ENCODE measurements at regions not wholly inside any gene's neighbourhood (a gene's known extent, or its start where the extent isn't known, plus 50 kb on each side); places are given as distances from the start of the nearest gene placed in this dataset.

DNA sequence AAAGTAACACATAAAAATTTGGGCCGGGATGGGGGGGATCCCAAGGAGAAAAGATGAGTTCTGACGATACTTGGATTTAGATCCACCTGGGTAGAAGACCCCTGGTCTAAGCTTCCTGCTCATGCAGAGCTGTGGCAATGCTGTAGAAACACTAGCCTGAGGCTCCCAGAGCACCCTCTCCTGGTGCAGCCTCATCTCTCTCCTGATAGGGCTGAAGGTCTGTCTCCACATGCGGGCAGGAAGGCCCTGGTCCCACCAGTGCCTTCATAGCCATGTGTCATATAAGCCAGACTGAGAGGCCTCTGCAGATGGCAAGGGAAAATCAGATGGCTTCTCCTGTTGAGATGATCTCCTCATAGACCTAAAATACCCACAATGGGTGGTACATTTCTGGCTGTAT lies 518.0 kb upstream of the ZFHX3 start (continued):
- TF ChIP-seq, protein P1, sequence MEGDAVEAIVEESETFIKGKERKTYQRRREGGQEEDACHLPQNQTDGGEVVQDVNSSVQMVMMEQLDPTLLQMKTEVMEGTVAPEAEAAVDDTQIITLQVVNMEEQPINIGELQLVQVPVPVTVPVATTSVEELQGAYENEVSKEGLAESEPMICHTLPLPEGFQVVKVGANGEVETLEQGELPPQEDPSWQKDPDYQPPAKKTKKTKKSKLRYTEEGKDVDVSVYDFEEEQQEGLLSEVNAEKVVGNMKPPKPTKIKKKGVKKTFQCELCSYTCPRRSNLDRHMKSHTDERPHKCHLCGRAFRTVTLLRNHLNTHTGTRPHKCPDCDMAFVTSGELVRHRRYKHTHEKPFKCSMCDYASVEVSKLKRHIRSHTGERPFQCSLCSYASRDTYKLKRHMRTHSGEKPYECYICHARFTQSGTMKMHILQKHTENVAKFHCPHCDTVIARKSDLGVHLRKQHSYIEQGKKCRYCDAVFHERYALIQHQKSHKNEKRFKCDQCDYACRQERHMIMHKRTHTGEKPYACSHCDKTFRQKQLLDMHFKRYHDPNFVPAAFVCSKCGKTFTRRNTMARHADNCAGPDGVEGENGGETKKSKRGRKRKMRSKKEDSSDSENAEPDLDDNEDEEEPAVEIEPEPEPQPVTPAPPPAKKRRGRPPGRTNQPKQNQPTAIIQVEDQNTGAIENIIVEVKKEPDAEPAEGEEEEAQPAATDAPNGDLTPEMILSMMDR (IDR thresholded peaks at IDR 0.05 in 2 of 3, conservative IDR thresholded peaks at IDR 0.05 in 1 of 3; ENCODE audit: borderline replicate concordance in 1 of 3, insufficient read depth in 1 of 3, low read depth in 2 of 3, low read length in 2 of 3), result no peak
- no peak for TF ChIP-seq POLR2A (IDR thresholded peaks at IDR 0.05; ENCODE audit: borderline replicate concordance, extremely low read depth, insufficient read depth, insufficient read length)

DNA sequence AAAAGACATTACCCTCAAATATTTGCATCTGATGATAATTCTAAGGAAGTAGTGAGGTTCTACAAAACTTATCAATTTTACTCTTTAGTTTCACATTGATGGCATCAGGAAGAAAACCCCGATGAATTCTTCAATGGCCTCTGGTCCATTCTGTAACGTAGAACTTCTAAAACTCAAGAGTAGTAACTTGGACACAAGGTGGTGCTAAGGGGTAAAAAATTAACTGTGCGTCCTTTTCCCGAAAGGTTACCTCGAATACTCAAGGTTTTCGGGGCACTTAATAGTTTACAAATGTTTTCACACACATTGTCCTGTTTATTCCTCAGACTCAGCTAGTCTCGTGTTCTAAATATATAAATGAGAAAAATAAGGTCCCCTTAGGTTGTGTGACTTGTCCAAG lies 517.3 kb upstream of the ZFHX3 start:
- Histone ChIP-seq H3K27ac (ENCODE audit: low read depth, low read length) (no peak overlapping the region), H3K4me2 (ENCODE audit: low read length) (no peak overlapping the region), H3K9me3 (ENCODE audit: control insufficient read depth in 1 of 2, insufficient read depth in 1 of 2, low read depth in 1 of 2, low read length in 2 of 2) (no peaks in the 10 kb centered on the region), H3K9ac (ENCODE audit: low read length) (no peak overlapping the region), H3K4me3 (replicated peaks in 1 of 2; ENCODE audit: low read depth in 1 of 2, low read length in 2 of 2) (no peak overlapping the region), H3K9me2 (ENCODE audit: insufficient read depth) (no peaks in the 10 kb centered on the region), H3K4me1 (ENCODE audit: control insufficient read depth in 1 of 2, insufficient read depth in 2 of 2, low read length in 2 of 2) (no peaks in the 10 kb centered on the region), H3K79me2 (ENCODE audit: insufficient read depth, low read length) (no peaks in the 10 kb centered on the region), H4K20me1 (ENCODE audit: insufficient read depth) (no peaks in the 10 kb centered on the region), H3K36me3 (ENCODE audit: control insufficient read depth in 1 of 2, insufficient read depth in 2 of 2, low read length in 2 of 2) (no peaks in the 10 kb centered on the region), H2AFZ (ENCODE audit: low read depth, low read length, poor library complexity, severe bottlenecking) (no peak overlapping the region), H3K27me3 (ENCODE audit: insufficient read depth, low read length) (peaks cover 39% of the 10 kb centered on the region)
- TF ChIP-seq, protein P2, sequence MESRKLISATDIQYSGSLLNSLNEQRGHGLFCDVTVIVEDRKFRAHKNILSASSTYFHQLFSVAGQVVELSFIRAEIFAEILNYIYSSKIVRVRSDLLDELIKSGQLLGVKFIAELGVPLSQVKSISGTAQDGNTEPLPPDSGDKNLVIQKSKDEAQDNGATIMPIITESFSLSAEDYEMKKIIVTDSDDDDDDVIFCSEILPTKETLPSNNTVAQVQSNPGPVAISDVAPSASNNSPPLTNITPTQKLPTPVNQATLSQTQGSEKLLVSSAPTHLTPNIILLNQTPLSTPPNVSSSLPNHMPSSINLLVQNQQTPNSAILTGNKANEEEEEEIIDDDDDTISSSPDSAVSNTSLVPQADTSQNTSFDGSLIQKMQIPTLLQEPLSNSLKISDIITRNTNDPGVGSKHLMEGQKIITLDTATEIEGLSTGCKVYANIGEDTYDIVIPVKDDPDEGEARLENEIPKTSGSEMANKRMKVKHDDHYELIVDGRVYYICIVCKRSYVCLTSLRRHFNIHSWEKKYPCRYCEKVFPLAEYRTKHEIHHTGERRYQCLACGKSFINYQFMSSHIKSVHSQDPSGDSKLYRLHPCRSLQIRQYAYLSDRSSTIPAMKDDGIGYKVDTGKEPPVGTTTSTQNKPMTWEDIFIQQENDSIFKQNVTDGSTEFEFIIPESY (IDR thresholded peaks at IDR 0.05; ENCODE audit: extremely low read depth, insufficient replicate concordance, low read length), result no peak
- TF ChIP-seq CBX3 (IDR thresholded peaks at IDR 0.05; ENCODE audit: low read depth) (no peak), POLR2AphosphoS5 (IDR thresholded peaks at IDR 0.05; ENCODE audit: low read depth, low read length) (no peak), POLR2A (IDR thresholded peaks at IDR 0.05; ENCODE audit: borderline replicate concordance, extremely low read depth, insufficient read depth, insufficient read length) (no peak), YY1 (IDR thresholded peaks at IDR 0.05; ENCODE audit: extremely low read depth, insufficient replicate concordance, low read depth, low read length) (no peak), RAD21 (IDR thresholded peaks at IDR 0.05; ENCODE audit: low read depth) (peak; percentile 64), SIN3A (IDR thresholded peaks at IDR 0.05; ENCODE audit: low read depth) (no peak), SRF (IDR thresholded peaks at IDR 0.05; ENCODE audit: low read depth) (no peak)
- TF ChIP-seq, protein P3, sequence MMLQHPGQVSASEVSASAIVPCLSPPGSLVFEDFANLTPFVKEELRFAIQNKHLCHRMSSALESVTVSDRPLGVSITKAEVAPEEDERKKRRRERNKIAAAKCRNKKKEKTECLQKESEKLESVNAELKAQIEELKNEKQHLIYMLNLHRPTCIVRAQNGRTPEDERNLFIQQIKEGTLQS (IDR thresholded peaks at IDR 0.05), result no peak
- TF ChIP-seq, protein P1 (IDR thresholded peaks at IDR 0.05 in 2 of 3, conservative IDR thresholded peaks at IDR 0.05 in 1 of 3; ENCODE audit: borderline replicate concordance in 1 of 3, insufficient read depth in 1 of 3, low read depth in 2 of 3, low read length in 2 of 3), result peak; percentile 32 to 45 (median 43); a peak in 5 of 6 replicates
- ATAC-seq (peak; percentile 72), DNase-seq (ENCODE audit: low read depth, low spot score) (peak; percentile 15)
- POLR2A ChIA-PET, result no interaction called here
- RAD21 ChIA-PET (ENCODE audit: low non-redundant PET in 1 of 2, low total read pairs in 2 of 2, uncharacterized antibody in 2 of 2, unreplicated experiment in 2 of 2), result no interaction called here
- intact Hi-C loops (cut with micrococcal nuclease), result loop anchor here (1.0 kb wide), 2 partner anchors 313 to 391 kb away; no protein-coding TSS in a partner anchor
- BruUV-seq (replicated peaks), result no TSS peak
- CTCF ChIA-PET, result interaction anchor here (1.0 kb wide), 1 partner anchor 313 kb away, joined by 4 read pairs; no protein-coding TSS in a partner anchor
